ENCODE measurements at regions not wholly inside any gene's neighbourhood (a gene's known extent, or its start where the extent isn't known, plus 50 kb on each side); places are given as distances from the start of the nearest gene placed in this dataset.

- TF ChIP-seq CTCF (IDR thresholded peaks at IDR 0.05) (no peak), POLR2A (IDR thresholded peaks at IDR 0.05) (no peak)
These were observed 291.1 kb upstream of the FOXQ1 start for GRCh38 chr6:1020837-1021236.

Data from esophagus squamous epithelium (tissue), 4 donors.